ENCODE measurements at regions not wholly inside any gene's neighbourhood (a gene's known extent, or its start where the extent isn't known, plus 50 kb on each side); places are given as distances from the start of the nearest gene placed in this dataset.

GRCh38 chr13:48158290-48158689 is 63.4 kb upstream of the MED4 start:
- FAIRE-seq (no peak), DNase-seq (ENCODE audit: insufficient read length, low spot score) (no peak)
- TF ChIP-seq, protein P1, sequence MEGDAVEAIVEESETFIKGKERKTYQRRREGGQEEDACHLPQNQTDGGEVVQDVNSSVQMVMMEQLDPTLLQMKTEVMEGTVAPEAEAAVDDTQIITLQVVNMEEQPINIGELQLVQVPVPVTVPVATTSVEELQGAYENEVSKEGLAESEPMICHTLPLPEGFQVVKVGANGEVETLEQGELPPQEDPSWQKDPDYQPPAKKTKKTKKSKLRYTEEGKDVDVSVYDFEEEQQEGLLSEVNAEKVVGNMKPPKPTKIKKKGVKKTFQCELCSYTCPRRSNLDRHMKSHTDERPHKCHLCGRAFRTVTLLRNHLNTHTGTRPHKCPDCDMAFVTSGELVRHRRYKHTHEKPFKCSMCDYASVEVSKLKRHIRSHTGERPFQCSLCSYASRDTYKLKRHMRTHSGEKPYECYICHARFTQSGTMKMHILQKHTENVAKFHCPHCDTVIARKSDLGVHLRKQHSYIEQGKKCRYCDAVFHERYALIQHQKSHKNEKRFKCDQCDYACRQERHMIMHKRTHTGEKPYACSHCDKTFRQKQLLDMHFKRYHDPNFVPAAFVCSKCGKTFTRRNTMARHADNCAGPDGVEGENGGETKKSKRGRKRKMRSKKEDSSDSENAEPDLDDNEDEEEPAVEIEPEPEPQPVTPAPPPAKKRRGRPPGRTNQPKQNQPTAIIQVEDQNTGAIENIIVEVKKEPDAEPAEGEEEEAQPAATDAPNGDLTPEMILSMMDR (IDR thresholded peaks at IDR 0.05; ENCODE audit: insufficient read depth, missing control alignments): no peak

DNA sequence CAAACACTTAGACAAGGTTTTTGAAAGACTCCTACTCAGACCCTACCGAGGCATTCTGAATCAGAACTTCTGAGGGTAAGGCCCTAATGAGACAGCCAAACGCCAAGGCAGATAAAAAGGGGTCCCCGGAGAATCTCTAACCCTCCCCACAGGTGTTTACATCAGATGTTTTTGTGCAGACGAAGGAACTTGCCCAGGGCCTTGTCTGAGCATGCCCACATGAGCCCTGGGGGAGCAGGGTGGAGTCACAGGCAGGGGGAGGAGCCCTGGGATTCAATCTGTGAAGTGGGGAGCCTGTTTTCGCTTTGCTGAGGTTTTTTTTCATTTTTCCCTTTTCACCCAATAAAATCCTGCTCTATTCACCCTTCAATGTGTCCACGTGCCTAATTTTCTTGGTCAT is 61.6 kb upstream of the MED4 start:
- DNase-seq (ENCODE audit: insufficient read length, low spot score) (no peak), FAIRE-seq (no peak)
- TF ChIP-seq, protein P1 (IDR thresholded peaks at IDR 0.05; ENCODE audit: insufficient read depth, missing control alignments): no peak

DNA sequence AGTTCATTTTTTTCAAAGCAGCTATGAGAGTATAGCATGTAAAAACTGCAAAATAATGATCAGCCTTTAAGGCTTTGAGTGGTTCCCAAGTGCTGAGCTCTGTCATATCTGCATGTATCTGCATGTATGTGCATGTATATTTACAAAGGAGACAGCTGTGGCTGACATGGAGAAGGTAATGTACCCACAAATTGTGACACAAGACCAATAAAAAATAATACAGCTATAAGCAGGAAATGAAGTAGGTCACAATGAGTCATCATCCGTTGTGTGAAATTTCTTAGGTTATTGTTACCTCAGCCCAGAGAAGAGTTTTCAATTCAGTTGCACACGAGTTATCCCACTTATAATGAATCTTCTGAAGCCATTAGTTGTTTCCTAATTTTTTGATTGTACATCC is 60.9 kb upstream of the MED4 start:
- no peak for FAIRE-seq
- TF ChIP-seq, protein P1 (IDR thresholded peaks at IDR 0.05; ENCODE audit: insufficient read depth, missing control alignments): no peak

DNA sequence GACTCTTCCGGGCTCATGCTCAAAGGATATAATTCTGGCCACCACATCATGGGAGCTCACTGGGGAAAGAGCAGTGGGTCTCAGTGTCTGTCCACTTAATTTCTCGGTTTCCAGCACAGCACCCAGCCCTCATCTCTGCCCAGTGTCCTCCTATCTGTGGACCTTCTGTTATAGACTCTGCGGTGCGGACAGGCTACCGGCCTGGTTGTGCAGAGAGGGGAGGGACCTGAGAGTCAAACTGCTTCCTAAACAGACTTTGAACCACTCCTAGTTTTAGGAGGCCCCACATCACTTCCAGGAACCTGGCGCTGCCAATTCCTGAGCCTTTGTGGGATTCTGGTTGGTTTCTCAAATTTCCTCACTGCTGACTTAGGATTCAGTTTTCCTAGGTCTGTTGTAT is 59.8 kb upstream of the MED4 start:
- TF ChIP-seq, protein P1 (IDR thresholded peaks at IDR 0.05; ENCODE audit: insufficient read depth, missing control alignments): no peak
- FAIRE-seq (no peak), DNase-seq (ENCODE audit: insufficient read length, low spot score) (no peak)

More for the DNA sequence above, 60.9 kb upstream of the MED4 start:
- no peak for DNase-seq (ENCODE audit: insufficient read length, low spot score)

DNA sequence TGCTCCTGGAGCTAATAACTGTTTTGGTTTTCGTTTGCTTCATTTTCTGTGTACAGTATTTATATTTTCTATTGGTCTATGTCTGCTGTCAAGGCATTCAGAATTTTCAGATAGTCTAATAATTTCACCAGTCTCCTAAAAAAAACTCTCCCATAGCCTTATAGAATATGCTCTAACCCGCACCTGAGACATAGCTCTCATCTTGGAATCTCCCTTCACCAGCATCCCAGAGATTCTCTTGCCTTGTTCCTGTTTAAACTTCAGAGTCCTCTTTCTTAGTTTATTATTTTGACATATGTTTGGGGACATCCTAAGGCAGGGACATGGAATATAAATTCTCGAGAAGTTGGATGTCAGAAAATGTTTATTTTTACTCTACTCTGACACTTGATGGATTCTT is 58.3 kb upstream of the MED4 start:
- TF ChIP-seq, protein P1 (IDR thresholded peaks at IDR 0.05; ENCODE audit: insufficient read depth, missing control alignments): no peak
- no peak for DNase-seq (ENCODE audit: insufficient read length, low spot score)
- no peak for FAIRE-seq

- TF ChIP-seq, protein P1 (IDR thresholded peaks at IDR 0.05; ENCODE audit: insufficient read depth, missing control alignments): no peak
- FAIRE-seq: no peak
Observed at GRCh38 chr13:48151363-48152161, 56.7 kb upstream of the MED4 start.

DNA sequence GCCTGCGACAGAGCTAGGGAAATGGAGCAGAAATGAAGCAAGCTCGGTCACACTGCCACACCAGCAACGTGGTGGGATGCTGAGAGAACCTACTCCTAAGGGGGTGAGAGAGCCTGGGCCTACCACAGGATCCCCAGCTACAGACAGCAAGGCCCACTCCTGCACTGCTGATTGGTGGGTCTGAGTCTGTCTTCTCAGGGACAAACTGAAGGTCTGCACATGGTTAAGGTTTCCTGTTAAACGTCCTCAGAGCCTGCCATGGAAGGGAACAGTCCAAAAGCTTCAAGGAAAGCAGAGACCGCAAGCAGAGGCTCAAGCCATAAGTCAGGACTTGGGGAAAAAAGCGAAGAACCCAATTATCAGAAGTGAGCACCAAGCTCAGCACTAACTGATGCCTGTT is 53.5 kb upstream of the MED4 start:
- TF ChIP-seq, protein P1 (IDR thresholded peaks at IDR 0.05; ENCODE audit: insufficient read depth, missing control alignments): no peak
- no peak for DNase-seq (ENCODE audit: insufficient read length, low spot score)
- FAIRE-seq: no peak

More at GRCh38 chr13:48151363-48152161, 56.7 kb upstream of the MED4 start:
- no peak for DNase-seq (ENCODE audit: insufficient read length, low spot score)
